SK-N-SH (cell line): ENCODE measurements at regions not wholly inside any gene's neighbourhood (a gene's known extent, or its start where the extent isn't known, plus 50 kb on each side); places are given as distances from the start of the nearest gene placed in this dataset.
A peak's percentile ranks its signal among the peaks of the same experiment; 100 is the strongest.

Source experiments
- CTCF ChIA-PET: fragments of 300-600, 350-600 bp; formaldehyde crosslinking; extraction: SDS; loops from one replicate; lab custom pipeline; 2021; lab: Yijun Ruan, JAX
- POLR2A ChIA-PET: fragments of 350-600 bp; sonication (Branson Sonifier 250); formaldehyde crosslinking; extraction: SDS; loops from one replicate; lab custom pipeline; 2020; ENCODE audit warnings: antibody characterized with exemption, inconsistent platforms; lab: Yijun Ruan, JAX
- DNase-seq: peaks from one replicate; pipeline ENCODE4 v3.0.0; 2012
- H2AFZ ChIP-seq: fragments of 200-600 bp; sonication (generic); 2 replicates; pipeline ENCODE4 v1.8.1; 2016; ENCODE audit warnings: antibody characterized with exemption, mild to moderate bottlenecking, low read depth
- H3F3A ChIP-seq: fragments of 200-600 bp; sonication (generic); replicated peaks from 2 replicates; pipeline ENCODE3; 2016; ENCODE audit warnings: antibody characterized with exemption, mild to moderate bottlenecking; ENCODE audit not compliant: insufficient read depth
- H3K27ac ChIP-seq, 2 experiments: fragments of 200-500 bp in 1 of 2; fragments of 200-600 bp in 1 of 2; sonication (Bioruptor generic) in 1 of 2; sonication (generic), shearing (Covaris generic) in 1 of 2; 2 replicates each; pipeline versions ENCODE4 v1.5.1 to v1.6.1; 2014 to 2016; ENCODE audit warnings: low read depth in 2 of 2, inconsistent platforms in 1 of 2, low read length in 1 of 2, mild to moderate bottlenecking in 1 of 2, mixed read lengths in 1 of 2
- H3K27me3 ChIP-seq: fragments of 200-600 bp; sonication (generic), shearing (Covaris generic); 2 replicates; pipeline ENCODE4 v1.6.1; 2016; ENCODE audit warnings: mixed run types; ENCODE audit not compliant: insufficient read depth
- H3K36me3 ChIP-seq, 2 experiments: fragments of 200-500 bp in 1 of 2; fragments of 200-600 bp in 1 of 2; sonication (Bioruptor generic) in 1 of 2; sonication (generic) in 1 of 2; replicated peaks in 1 of 2; 2 replicates each; pipeline versions ENCODE3 to v1.5.1; 2014 to 2016; ENCODE audit warnings: low read length in 1 of 2, mild to moderate bottlenecking in 1 of 2; ENCODE audit not compliant: insufficient read depth in 2 of 2, control insufficient read depth in 1 of 2
- H3K4me1 ChIP-seq, 2 experiments: fragments of 200-500 bp in 1 of 2; fragments of 200-600 bp in 1 of 2; sonication (Bioruptor generic) in 1 of 2; sonication (generic), shearing (Covaris generic) in 1 of 2; 2 replicates each; pipeline versions ENCODE4 v1.5.1 to v1.6.1; 2014 to 2016; ENCODE audit warnings: low read depth in 1 of 2, low read length in 1 of 2, mixed run types in 1 of 2; ENCODE audit not compliant: insufficient read depth in 2 of 2, control insufficient read depth in 1 of 2
- H3K4me2 ChIP-seq: fragments of 200-600 bp; sonication (generic), shearing (Covaris generic); 2 replicates; pipeline ENCODE4 v1.6.1; 2017; ENCODE audit warnings: mixed run types
- H3K4me3 ChIP-seq, 2 experiments: fragments of 200-500 bp in 1 of 2; fragments of 200-600 bp in 1 of 2; sonication (Bioruptor generic) in 1 of 2; sonication (generic), shearing (Covaris generic) in 1 of 2; 2 replicates each; pipeline versions ENCODE4 v1.5.1 to v1.8.1; 2014 to 2016; ENCODE audit warnings: low read depth in 2 of 2, inconsistent platforms in 1 of 2, low read length in 1 of 2, mild to moderate bottlenecking in 1 of 2, mixed read lengths in 1 of 2, moderate library complexity in 1 of 2
- H3K79me2 ChIP-seq: fragments of 200-600 bp; sonication (generic); 2 replicates; pipeline ENCODE4 v1.8.1; 2017; ENCODE audit warnings: mild to moderate bottlenecking; ENCODE audit not compliant: insufficient read depth
- H3K9ac ChIP-seq: fragments of 200-600 bp; sonication (generic); 2 replicates; pipeline ENCODE4 v1.6.1; 2017; ENCODE audit warnings: mixed run types
- H3K9me2 ChIP-seq: fragments of 200-600 bp; sonication (generic); 2 replicates; pipeline ENCODE4 v1.6.1; 2017; ENCODE audit warnings: mixed run types
- H3K9me3 ChIP-seq: fragments of 200-600 bp; sonication (generic); 2 replicates; pipeline ENCODE4 v1.6.1; 2017; ENCODE audit warnings: mixed run types, mild to moderate bottlenecking, moderate library complexity
- H4K20me1 ChIP-seq: fragments of 200-600 bp; sonication (generic); 2 replicates; pipeline ENCODE4 v1.6.1; 2017; ENCODE audit warnings: mild to moderate bottlenecking, mixed run types; ENCODE audit not compliant: insufficient read depth
- CHD2 ChIP-seq: fragments of 150-350 bp; IDR thresholded peaks from 2 replicates; pipeline ENCODE4 v1.6.1; 2018; ENCODE audit warnings: low read length; ENCODE audit not compliant: partially characterized antibody
- ELF1 ChIP-seq: IDR thresholded peaks from 2 replicates; pipeline ENCODE4 v1.4.0; 2012
- EP300 ChIP-seq, 2 experiments: IDR thresholded peaks; 2 replicates each; pipeline versions ENCODE4 v1.4.0 to v1.6.1; 2012; ENCODE audit warnings: borderline replicate concordance in 1 of 2, low read depth in 1 of 2, low read length in 1 of 2
- EZH2phosphoT487 ChIP-seq: fragments of 200-600 bp; sonication (generic); IDR thresholded peaks from 2 replicates; pipeline ENCODE4 v1.6.1; 2017; ENCODE audit warnings: low read depth, mixed run types, mild to moderate bottlenecking, antibody characterized with exemption, moderate library complexity, borderline replicate concordance
- FOSL2 ChIP-seq: IDR thresholded peaks from 2 replicates; pipeline ENCODE4 v1.4.0; 2012; ENCODE audit warnings: low read depth, mild to moderate bottlenecking, moderate library complexity, borderline replicate concordance
- FOXM1 ChIP-seq: IDR thresholded peaks from 2 replicates; pipeline ENCODE4 v1.4.0; 2012; ENCODE audit warnings: low read depth, mild to moderate bottlenecking
- GABPA ChIP-seq: IDR thresholded peaks from 2 replicates; pipeline ENCODE4 v1.4.0; 2012; ENCODE audit warnings: low read depth, mild to moderate bottlenecking
- MEF2A ChIP-seq: IDR thresholded peaks from 2 replicates; pipeline ENCODE4 v1.4.0; 2012; ENCODE audit warnings: low read depth, borderline replicate concordance
- MXI1 ChIP-seq: IDR thresholded peaks from 2 replicates; pipeline ENCODE4 v1.6.1; 2012; ENCODE audit warnings: mild to moderate bottlenecking, low read depth, low read length, improper control_type of control experiment
- NFIC ChIP-seq: IDR thresholded peaks from 2 replicates; pipeline ENCODE4 v1.4.0; 2012; ENCODE audit warnings: borderline replicate concordance
- NRF1 ChIP-seq: IDR thresholded peaks from 2 replicates; pipeline ENCODE4 v1.6.1; 2012; ENCODE audit warnings: low read depth, mild to moderate bottlenecking, low read length
- REST ChIP-seq: IDR thresholded peaks from 2 replicates; pipeline ENCODE4 v1.6.1; 2012; ENCODE audit warnings: mild to moderate bottlenecking, low read depth, low read length, moderate library complexity
- SIN3A ChIP-seq: IDR thresholded peaks from 2 replicates; pipeline ENCODE4 v1.6.1; 2012; ENCODE audit warnings: low read depth, mild to moderate bottlenecking, low read length, moderate library complexity, borderline replicate concordance
- SMC3 ChIP-seq: IDR thresholded peaks from 2 replicates; pipeline ENCODE4 v1.6.1; 2012; ENCODE audit warnings: low read depth, low read length, improper control_type of control experiment
- TCF12 ChIP-seq: IDR thresholded peaks from 2 replicates; pipeline ENCODE4 v1.4.0; 2012
- WGBS: methylation state at CpG from one replicate; pipeline ENCODE4 v1.1.6; 2017; ENCODE audit warnings: low lambda C conversion rate; 5-methylcytosine and 5-hydroxymethylcytosine counted together
- TF ChIP-seq, protein P1 (sequence below): IDR thresholded peaks from 2 replicates; pipeline ENCODE4 v1.4.0; 2012; ENCODE audit warnings: low read depth, borderline replicate concordance
- TF ChIP-seq, protein P2 (sequence below): IDR thresholded peaks from 2 replicates; pipeline ENCODE4 v1.4.0; 2012; ENCODE audit warnings: low read depth

DNA sequence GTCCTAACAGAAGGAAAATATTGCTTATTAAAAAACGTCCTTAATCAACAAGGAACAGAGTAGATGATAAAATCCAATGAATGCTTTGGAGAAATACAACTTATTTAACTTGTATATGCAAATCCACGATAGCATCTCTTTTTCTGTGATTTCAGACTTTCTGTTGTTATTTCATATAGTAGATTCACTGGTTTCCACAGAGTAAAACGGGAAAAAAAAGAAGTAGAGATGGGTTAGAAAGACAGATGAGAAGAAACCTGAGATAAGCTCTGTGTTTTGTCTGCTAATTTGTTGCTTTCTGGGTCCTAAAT is 447.7 kb downstream of the RERGL start:
- Histone ChIP-seq H3F3A (no peaks in the 10 kb centered on the region), H4K20me1 (no peaks in the 10 kb centered on the region), H2AFZ (no peak overlapping the region), H3K27me3 (no peaks in the 10 kb centered on the region), H3K4me1 (no peaks in the 10 kb centered on the region), H3K4me2 (peak overlapping the region; percentile 77; the same call in 1 of the 2 replicates), H3K9me2 (no peaks in the 10 kb centered on the region), H3K27ac (no peak overlapping the region), H3K9me3 (no peaks in the 10 kb centered on the region), H3K4me3 (peak overlapping the region in 1 of 2 experiments; percentile 63; a peak in 1 of 4 replicates), H3K79me2 (no peaks in the 10 kb centered on the region), H3K9ac (no peak overlapping the region), H3K36me3 (no peaks in the 10 kb centered on the region)
- WGBS: 26% methylated on average over 3 of the region's 3 CpGs
- ChIA-PET POLR2A (no interaction called here), CTCF (interaction anchor here (0.7 to 6.5 kb wide), 12 partner anchors 9 to 1334 kb away, joined by 3 to 41 read pairs (median 4); no protein-coding TSS in a partner anchor)
- TF ChIP-seq CHD2 (no peak), SIN3A (no peak), NRF1 (no peak), MXI1 (no peak), SMC3 (no peak), FOSL2 (no peak), FOXM1 (no peak), EZH2phosphoT487 (no peak), EP300 (IDR thresholded peaks at IDR 0.05; ENCODE audit: borderline replicate concordance in 1 of 2, low read depth in 1 of 2, low read length in 1 of 2) (no peak), GABPA (no peak), ELF1 (no peak)
- TF ChIP-seq, protein P1, sequence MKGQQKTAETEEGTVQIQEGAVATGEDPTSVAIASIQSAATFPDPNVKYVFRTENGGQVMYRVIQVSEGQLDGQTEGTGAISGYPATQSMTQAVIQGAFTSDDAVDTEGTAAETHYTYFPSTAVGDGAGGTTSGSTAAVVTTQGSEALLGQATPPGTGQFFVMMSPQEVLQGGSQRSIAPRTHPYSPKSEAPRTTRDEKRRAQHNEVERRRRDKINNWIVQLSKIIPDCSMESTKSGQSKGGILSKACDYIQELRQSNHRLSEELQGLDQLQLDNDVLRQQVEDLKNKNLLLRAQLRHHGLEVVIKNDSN: no peak
- TF ChIP-seq, protein P2, sequence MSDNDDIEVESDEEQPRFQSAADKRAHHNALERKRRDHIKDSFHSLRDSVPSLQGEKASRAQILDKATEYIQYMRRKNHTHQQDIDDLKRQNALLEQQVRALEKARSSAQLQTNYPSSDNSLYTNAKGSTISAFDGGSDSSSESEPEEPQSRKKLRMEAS: no peak
- no peak for DNase-seq

DNA sequence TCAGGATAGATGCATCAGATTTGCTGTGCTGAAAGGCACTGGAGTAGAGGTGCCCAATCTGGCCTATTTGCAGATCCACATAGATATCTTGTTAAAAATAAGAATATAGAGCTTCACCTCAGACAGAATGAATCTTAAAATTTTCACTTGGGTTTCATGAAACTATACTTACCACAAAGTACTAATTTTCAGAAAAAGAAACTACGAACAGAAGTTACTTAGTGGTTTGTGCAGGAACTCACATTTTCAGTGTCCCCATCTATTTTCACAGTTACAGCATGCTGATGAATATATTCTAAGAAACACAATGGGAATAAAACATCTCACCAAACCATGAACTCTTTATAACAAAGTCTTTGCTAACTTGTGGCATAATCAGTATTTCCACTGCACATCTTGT is 449.4 kb downstream of the RERGL start:
- Histone ChIP-seq H2AFZ (no peak overlapping the region), H4K20me1 (no peaks in the 10 kb centered on the region), H3K36me3 (no peaks in the 10 kb centered on the region), H3K27ac (no peak overlapping the region), H3F3A (no peaks in the 10 kb centered on the region), H3K9ac (no peak overlapping the region), H3K4me2 (no peak overlapping the region), H3K27me3 (no peaks in the 10 kb centered on the region), H3K4me1 (no peaks in the 10 kb centered on the region), H3K79me2 (no peaks in the 10 kb centered on the region), H3K9me3 (no peaks in the 10 kb centered on the region), H3K9me2 (no peaks in the 10 kb centered on the region), H3K4me3 (no peak overlapping the region)
- POLR2A ChIA-PET: no interaction called here
- no peak for DNase-seq
- TF ChIP-seq NFIC (no peak), MEF2A (no peak), TCF12 (no peak), REST (no peak)
- WGBS: 13% methylated on average over 1 of the region's 1 CpG
- CTCF ChIA-PET: interaction anchor here (1.1 to 6.5 kb wide), 5 partner anchors 32 to 1658 kb away, joined by 3 to 41 read pairs (median 6); no protein-coding TSS in a partner anchor
